ENCODE measurements at regions not wholly inside any gene's neighbourhood (a gene's known extent, or its start where the extent isn't known, plus 50 kb on each side); places are given as distances from the start of the nearest gene placed in this dataset.

DNA sequence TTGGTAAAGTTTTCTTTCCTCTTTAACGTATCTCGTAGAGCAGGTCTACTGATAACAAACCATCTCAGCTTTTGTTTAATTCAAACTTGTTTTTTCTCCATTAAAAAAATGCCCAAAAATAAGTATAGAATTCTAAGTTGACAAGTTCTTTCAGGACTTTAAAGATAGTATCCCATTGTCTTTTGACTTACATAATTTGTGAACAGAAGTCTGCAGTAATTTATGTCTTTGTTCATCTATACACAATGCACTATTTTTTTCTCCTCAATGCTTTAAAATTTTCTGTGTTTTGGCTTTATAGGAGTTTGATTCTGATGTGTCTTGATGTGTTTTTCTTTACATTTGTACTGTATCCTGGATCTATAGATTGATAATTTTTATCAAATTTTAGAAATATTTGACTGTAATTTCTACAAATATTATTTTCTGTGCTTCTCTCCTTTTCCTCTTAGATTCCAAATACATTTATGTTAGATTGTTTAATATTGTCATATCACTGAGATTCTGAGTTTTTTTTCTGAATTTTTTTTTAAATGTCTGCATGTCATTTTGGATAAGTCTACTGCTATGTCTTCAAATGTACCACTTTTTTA is 143.3 kb downstream of the FTCDNL1 start:
- no peak for DNase-seq (ENCODE audit: low read depth)
- Histone ChIP-seq H3K4me3 (ENCODE audit: low read depth, low read length) (no peak overlapping the region), H3K27me3 (ENCODE audit: control insufficient read depth, insufficient read depth, low read length) (no peaks in the 10 kb centered on the region), H3K36me3 (ENCODE audit: control insufficient read depth, insufficient read depth, low read length) (no peaks in the 10 kb centered on the region)
- TF ChIP-seq, protein P1, sequence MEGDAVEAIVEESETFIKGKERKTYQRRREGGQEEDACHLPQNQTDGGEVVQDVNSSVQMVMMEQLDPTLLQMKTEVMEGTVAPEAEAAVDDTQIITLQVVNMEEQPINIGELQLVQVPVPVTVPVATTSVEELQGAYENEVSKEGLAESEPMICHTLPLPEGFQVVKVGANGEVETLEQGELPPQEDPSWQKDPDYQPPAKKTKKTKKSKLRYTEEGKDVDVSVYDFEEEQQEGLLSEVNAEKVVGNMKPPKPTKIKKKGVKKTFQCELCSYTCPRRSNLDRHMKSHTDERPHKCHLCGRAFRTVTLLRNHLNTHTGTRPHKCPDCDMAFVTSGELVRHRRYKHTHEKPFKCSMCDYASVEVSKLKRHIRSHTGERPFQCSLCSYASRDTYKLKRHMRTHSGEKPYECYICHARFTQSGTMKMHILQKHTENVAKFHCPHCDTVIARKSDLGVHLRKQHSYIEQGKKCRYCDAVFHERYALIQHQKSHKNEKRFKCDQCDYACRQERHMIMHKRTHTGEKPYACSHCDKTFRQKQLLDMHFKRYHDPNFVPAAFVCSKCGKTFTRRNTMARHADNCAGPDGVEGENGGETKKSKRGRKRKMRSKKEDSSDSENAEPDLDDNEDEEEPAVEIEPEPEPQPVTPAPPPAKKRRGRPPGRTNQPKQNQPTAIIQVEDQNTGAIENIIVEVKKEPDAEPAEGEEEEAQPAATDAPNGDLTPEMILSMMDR (IDR thresholded peaks at IDR 0.05; ENCODE audit: insufficient read depth, low read length, severe bottlenecking), result no peak
- FAIRE-seq, result no peak

DNA sequence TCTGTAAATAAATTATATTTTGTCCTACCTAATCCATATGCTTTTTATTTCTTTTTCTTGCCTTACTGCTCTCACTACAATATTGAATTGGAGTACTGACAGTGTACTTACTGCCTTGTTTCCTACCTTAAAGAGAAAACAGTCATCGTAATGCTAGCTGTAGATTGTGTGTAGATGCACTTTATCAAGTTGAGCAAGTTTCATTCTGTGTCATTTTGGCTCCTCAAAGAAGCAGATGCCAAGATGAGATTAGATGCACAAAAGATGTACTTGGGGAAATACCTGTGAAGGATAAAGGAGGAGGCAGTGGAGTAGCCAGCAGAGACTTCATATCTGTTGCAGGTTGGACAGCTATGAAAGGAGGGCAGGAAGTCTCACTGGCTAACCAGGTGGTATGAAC is 145.5 kb downstream of the FTCDNL1 start:
- FAIRE-seq (no peak), DNase-seq (ENCODE audit: low read depth) (no peak)
- TF ChIP-seq, protein P1 (IDR thresholded peaks at IDR 0.05; ENCODE audit: insufficient read depth, low read length, severe bottlenecking), result no peak
- no peaks in the 10 kb centered on the region for H3K36me3 ChIP-seq (ENCODE audit: control insufficient read depth, insufficient read depth, low read length)
- H3K4me3 ChIP-seq (ENCODE audit: low read depth, low read length), result no peak overlapping the region
- no peaks in the 10 kb centered on the region for H3K27me3 ChIP-seq (ENCODE audit: control insufficient read depth, insufficient read depth, low read length)

DNA sequence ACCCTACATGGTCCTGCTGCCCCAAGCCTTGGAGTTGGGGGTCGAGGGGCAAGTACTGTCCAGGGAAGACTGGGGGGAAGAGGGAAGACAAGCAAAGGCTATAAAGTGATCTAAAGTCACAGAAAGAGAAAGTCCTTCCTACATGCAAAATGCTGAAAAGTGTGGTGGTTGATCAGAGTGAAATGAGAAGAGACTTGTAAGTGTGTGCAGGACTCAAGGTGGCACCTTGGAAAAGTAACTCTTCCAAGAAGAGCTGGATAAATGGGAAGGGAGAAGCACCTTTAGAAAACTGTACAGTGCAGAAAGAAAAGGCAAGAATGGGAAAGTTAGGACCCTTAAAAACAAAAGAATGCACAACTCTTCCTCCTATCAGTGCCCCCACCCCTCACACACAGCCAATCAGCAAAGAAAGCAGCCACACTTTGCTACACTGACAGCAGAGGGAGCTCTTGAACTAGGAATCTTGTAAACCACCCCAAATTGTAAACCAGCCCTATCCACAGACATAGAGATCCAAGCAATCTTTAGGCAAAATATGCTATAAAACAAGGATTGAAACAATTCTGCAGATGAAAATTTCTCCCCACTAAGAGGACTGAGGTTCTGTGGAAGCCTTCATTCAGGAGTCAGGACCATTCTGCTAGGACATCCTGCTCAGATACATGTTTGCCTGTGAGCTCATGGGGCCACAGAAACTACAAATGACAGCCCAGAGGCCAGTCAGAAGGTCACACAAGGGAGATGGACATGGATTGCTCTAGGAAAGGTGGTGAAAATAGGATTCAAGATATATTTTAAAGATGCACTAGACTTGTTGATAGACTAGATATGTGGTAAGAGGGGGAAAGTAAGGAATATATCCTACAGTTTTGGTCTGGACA is 146.4 kb downstream of the FTCDNL1 start:
- FAIRE-seq (peak; percentile 7), DNase-seq (ENCODE audit: low read depth) (peak; percentile 47)
- H3K4me3 ChIP-seq (ENCODE audit: low read depth, low read length), result no peak overlapping the region
- no peaks in the 10 kb centered on the region for H3K36me3 ChIP-seq (ENCODE audit: control insufficient read depth, insufficient read depth, low read length)
- TF ChIP-seq, protein P1 (IDR thresholded peaks at IDR 0.05; ENCODE audit: insufficient read depth, low read length, severe bottlenecking), result peak; percentile 81
- H3K27me3 ChIP-seq (ENCODE audit: control insufficient read depth, insufficient read depth, low read length), result no peaks in the 10 kb centered on the region

DNA sequence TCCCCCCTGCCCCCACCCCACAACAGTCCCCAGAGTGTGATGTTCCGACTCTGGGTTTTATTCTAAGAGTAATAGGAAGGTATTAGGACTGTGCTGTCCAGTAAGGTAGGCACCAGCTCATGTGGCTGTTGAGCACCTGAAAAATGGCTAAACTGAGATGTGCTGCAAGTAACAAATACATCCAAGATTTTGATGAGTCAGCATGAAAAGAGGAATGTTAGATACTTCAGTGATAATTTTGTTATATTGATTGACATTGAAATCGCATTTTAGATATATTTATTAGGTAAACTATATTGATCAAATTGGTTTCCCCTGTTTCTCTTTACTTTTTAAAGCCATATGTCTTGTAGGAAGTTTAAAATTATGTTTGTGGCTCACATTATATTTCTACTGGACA is 147.8 kb downstream of the FTCDNL1 start:
- DNase-seq (ENCODE audit: low read depth) (no peak), FAIRE-seq (no peak)

DNA sequence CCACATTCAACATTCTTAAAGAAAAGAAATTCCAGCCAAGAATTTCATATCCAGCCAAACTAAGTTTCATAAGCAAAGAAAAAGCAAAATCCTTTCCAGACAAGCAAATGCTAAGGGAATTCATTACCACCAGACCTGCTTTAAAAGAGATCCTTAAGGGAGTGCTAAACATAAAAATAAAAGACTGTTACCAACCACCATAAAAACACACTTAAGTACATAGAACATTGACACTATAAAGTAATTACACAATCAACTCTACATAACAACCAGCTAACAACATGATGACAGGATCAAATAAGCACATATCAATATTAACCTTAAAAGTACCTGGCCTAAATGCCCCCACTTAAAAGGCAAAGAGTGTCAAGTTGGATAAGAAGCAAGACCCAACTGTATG is 153.5 kb downstream of the FTCDNL1 start:
- Histone ChIP-seq H3K27me3 (ENCODE audit: control insufficient read depth, insufficient read depth, low read length) (no peaks in the 10 kb centered on the region), H3K4me3 (ENCODE audit: low read depth, low read length) (no peak overlapping the region), H3K36me3 (ENCODE audit: control insufficient read depth, insufficient read depth, low read length) (no peaks in the 10 kb centered on the region)
- DNase-seq (ENCODE audit: low read depth) (no peak), FAIRE-seq (no peak)
- TF ChIP-seq, protein P1 (IDR thresholded peaks at IDR 0.05; ENCODE audit: insufficient read depth, low read length, severe bottlenecking), result no peak

More for the DNA sequence above, 147.8 kb downstream of the FTCDNL1 start:
- TF ChIP-seq, protein P1 (IDR thresholded peaks at IDR 0.05; ENCODE audit: insufficient read depth, low read length, severe bottlenecking), result no peak
- H3K36me3 ChIP-seq (ENCODE audit: control insufficient read depth, insufficient read depth, low read length), result no peaks in the 10 kb centered on the region
- H3K27me3 ChIP-seq (ENCODE audit: control insufficient read depth, insufficient read depth, low read length), result no peaks in the 10 kb centered on the region
- no peak overlapping the region for H3K4me3 ChIP-seq (ENCODE audit: low read depth, low read length)

Measured in bronchial epithelial cell (primary cell).